ENCODE measurements at regions not wholly inside any gene's neighbourhood (a gene's known extent, or its start where the extent isn't known, plus 50 kb on each side); places are given as distances from the start of the nearest gene placed in this dataset.

DNA sequence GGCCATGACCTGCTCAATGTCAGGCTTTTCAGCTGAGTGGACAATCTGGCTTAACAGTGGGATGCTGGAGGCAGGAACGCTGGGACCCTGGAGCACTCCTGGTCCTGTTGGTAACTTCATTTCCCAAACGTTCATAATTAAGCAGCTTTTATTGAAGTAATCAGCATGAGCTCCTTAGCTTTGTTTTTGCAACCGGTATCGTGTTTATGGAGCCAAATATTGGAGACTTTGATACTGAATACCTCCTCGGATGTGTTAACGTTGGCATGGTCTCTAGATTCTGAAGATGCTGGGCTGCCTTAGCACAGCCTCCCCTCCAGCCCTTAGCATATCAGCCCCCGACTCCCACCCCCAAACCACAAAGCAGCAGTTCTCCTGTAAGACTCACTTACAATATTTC lies 60.7 kb downstream of the OSR1 start:
- TF ChIP-seq POLR2A (IDR thresholded peaks at IDR 0.05) = no peak
- TF ChIP-seq, protein P1, sequence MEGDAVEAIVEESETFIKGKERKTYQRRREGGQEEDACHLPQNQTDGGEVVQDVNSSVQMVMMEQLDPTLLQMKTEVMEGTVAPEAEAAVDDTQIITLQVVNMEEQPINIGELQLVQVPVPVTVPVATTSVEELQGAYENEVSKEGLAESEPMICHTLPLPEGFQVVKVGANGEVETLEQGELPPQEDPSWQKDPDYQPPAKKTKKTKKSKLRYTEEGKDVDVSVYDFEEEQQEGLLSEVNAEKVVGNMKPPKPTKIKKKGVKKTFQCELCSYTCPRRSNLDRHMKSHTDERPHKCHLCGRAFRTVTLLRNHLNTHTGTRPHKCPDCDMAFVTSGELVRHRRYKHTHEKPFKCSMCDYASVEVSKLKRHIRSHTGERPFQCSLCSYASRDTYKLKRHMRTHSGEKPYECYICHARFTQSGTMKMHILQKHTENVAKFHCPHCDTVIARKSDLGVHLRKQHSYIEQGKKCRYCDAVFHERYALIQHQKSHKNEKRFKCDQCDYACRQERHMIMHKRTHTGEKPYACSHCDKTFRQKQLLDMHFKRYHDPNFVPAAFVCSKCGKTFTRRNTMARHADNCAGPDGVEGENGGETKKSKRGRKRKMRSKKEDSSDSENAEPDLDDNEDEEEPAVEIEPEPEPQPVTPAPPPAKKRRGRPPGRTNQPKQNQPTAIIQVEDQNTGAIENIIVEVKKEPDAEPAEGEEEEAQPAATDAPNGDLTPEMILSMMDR (IDR thresholded peaks at IDR 0.05) = no peak

Data from heart left ventricle (tissue), 13 donors.